ENCODE measurements at regions not wholly inside any gene's neighbourhood (a gene's known extent, or its start where the extent isn't known, plus 50 kb on each side); places are given as distances from the start of the nearest gene placed in this dataset.
"Not testable (repeated sequence)": the region's sequence is repeated elsewhere in the genome, so short reads cannot be mapped to it uniquely, and the experiment has no call there.

DNA sequence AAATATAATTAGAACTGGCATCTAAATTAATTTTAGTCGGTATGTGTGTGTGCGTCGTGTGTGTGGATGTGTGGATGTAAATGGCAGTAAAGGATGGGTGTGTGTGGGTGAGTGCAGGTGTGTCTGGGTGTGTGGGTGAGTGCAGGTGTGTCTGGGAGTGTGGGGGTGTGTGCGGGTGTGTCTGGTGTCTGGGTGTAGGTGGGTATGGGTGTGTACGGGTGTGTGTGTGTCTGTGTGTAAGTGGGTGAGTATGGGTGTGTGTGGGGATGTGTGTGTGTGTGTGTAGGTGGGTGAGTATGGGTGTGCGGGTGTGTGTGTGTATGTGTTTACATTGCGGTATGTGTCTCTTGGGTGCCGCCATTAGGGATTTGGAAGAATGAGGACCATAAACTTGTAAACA lies 55.0 kb downstream of the OR11H1 start:
- H3K27me3 Mint-ChIP-seq (ENCODE audit: low read depth in 3 of 3); intact Hi-C loops (cut with micrococcal nuclease); H2AFZ ChIP-seq (ENCODE audit: insufficient read depth, low read depth, low read length, poor library complexity, severe bottlenecking); H3K9me3 Mint-ChIP-seq; H3K36me3 ChIP-seq (replicated peaks in 1 of 2; ENCODE audit: control insufficient read depth in 1 of 2, insufficient read depth in 2 of 2, low read length in 2 of 2); H3K4me3 ChIP-seq (replicated peaks in 1 of 3; ENCODE audit: low read depth in 2 of 3, low read length in 3 of 3); DNase-seq; H3K9ac ChIP-seq (ENCODE audit: insufficient read depth, low read length, poor library complexity, severe bottlenecking); H4K20me1 ChIP-seq (ENCODE audit: insufficient read depth, low read length); H3K4me3 Mint-ChIP-seq; H3K36me3 Mint-ChIP-seq; H3K4me1 Mint-ChIP-seq; H3K27ac Mint-ChIP-seq; H3K27me3 ChIP-seq (ENCODE audit: control insufficient read depth in 2 of 2, insufficient read depth in 2 of 2, low read length in 2 of 2); H3K9me3 ChIP-seq (replicated peaks in 1 of 2; ENCODE audit: control insufficient read depth in 1 of 2, insufficient read depth in 1 of 2, low read length in 2 of 2); H3K4me2 ChIP-seq (replicated peaks; ENCODE audit: extremely low read depth, low read length, poor library complexity, severe bottlenecking); H3K4me1 ChIP-seq (ENCODE audit: control insufficient read depth in 1 of 2, insufficient read depth in 2 of 2, low read length in 2 of 2); H3K27ac ChIP-seq (ENCODE audit: low read depth in 1 of 2, low read length in 2 of 2); H3K79me2 ChIP-seq (ENCODE audit: insufficient read depth, low read length): not testable (repeated sequence)
- WGBS (ENCODE audit: insufficient coverage) = no CpG with 5 or more reads among the region's 8 CpGs

DNA sequence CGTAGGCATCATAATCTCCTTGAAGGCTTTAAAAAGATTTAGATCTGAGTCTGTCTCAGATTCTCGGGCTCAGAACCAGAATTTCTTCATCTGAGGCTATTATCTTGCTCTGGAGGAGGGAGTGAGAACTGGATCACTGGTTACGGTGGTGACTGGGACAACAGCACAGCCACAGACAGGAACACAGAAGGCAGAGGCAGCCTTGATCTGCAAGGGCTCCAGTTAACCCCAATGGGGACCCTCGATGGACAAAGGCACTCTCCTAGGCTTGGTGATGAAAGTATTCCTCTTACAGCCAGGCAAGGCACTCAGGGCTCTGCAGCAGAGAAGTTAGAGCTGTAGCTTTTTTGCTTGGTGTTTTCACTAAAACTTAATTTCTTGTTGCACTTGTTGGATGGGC lies 74.2 kb downstream of the OR11H1 start:
- WGBS (ENCODE audit: insufficient coverage) = no CpG with 5 or more reads among the region's 4 CpGs
- H3K4me3 ChIP-seq (replicated peaks in 1 of 3; ENCODE audit: low read depth in 2 of 3, low read length in 3 of 3); H3K27me3 ChIP-seq (ENCODE audit: control insufficient read depth in 2 of 2, insufficient read depth in 2 of 2, low read length in 2 of 2); H3K9me3 Mint-ChIP-seq; H3K27ac ChIP-seq (ENCODE audit: low read depth in 1 of 2, low read length in 2 of 2); intact Hi-C loops (cut with micrococcal nuclease); H2AFZ ChIP-seq (ENCODE audit: insufficient read depth, low read depth, low read length, poor library complexity, severe bottlenecking); H3K9me3 ChIP-seq (replicated peaks in 1 of 2; ENCODE audit: control insufficient read depth in 1 of 2, insufficient read depth in 1 of 2, low read length in 2 of 2); H3K4me1 ChIP-seq (ENCODE audit: control insufficient read depth in 1 of 2, insufficient read depth in 2 of 2, low read length in 2 of 2); H3K27ac Mint-ChIP-seq; H3K4me1 Mint-ChIP-seq; H3K4me3 Mint-ChIP-seq; H3K36me3 Mint-ChIP-seq; H3K79me2 ChIP-seq (ENCODE audit: insufficient read depth, low read length); H3K36me3 ChIP-seq (replicated peaks in 1 of 2; ENCODE audit: control insufficient read depth in 1 of 2, insufficient read depth in 2 of 2, low read length in 2 of 2); H4K20me1 ChIP-seq (ENCODE audit: insufficient read depth, low read length); DNase-seq; H3K27me3 Mint-ChIP-seq (ENCODE audit: low read depth in 3 of 3); H3K9ac ChIP-seq (ENCODE audit: insufficient read depth, low read length, poor library complexity, severe bottlenecking); H3K4me2 ChIP-seq (replicated peaks; ENCODE audit: extremely low read depth, low read length, poor library complexity, severe bottlenecking): not testable (repeated sequence)

DNA sequence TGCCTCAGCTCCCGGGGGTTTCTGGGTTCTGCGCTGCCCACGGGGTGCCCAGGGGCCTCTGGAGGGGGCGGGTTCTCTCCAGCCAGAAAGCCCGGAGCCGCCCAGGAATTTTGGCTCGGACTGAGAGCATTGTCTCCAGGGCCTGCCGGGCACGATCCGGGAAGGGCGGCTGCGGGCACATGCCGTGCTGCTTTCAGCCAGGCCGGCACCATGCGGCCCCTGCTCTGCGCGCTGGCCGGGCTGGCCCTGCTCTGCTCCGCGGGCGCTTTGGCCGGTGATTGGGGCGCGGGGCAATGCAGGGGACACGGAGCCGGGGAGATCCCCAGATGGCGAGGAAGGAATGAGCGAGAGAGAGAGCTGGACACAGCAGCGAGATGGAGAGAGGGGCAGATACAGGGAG lies 75.1 kb downstream of the OR11H1 start:
- H3K36me3 Mint-ChIP-seq; H3K27ac Mint-ChIP-seq; H3K9ac ChIP-seq (ENCODE audit: insufficient read depth, low read length, poor library complexity, severe bottlenecking); intact Hi-C loops (cut with micrococcal nuclease); H3K79me2 ChIP-seq (ENCODE audit: insufficient read depth, low read length); H3K4me1 Mint-ChIP-seq; H3K36me3 ChIP-seq (replicated peaks in 1 of 2; ENCODE audit: control insufficient read depth in 1 of 2, insufficient read depth in 2 of 2, low read length in 2 of 2); H2AFZ ChIP-seq (ENCODE audit: insufficient read depth, low read depth, low read length, poor library complexity, severe bottlenecking); H4K20me1 ChIP-seq (ENCODE audit: insufficient read depth, low read length); H3K27ac ChIP-seq (ENCODE audit: low read depth in 1 of 2, low read length in 2 of 2); H3K4me3 ChIP-seq (replicated peaks in 1 of 3; ENCODE audit: low read depth in 2 of 3, low read length in 3 of 3); H3K9me3 Mint-ChIP-seq; DNase-seq; H3K4me1 ChIP-seq (ENCODE audit: control insufficient read depth in 1 of 2, insufficient read depth in 2 of 2, low read length in 2 of 2); H3K27me3 ChIP-seq (ENCODE audit: control insufficient read depth in 2 of 2, insufficient read depth in 2 of 2, low read length in 2 of 2); H3K4me3 Mint-ChIP-seq; H3K9me3 ChIP-seq (replicated peaks in 1 of 2; ENCODE audit: control insufficient read depth in 1 of 2, insufficient read depth in 1 of 2, low read length in 2 of 2); H3K4me2 ChIP-seq (replicated peaks; ENCODE audit: extremely low read depth, low read length, poor library complexity, severe bottlenecking); H3K27me3 Mint-ChIP-seq (ENCODE audit: low read depth in 3 of 3): not testable (repeated sequence)
- WGBS (ENCODE audit: insufficient coverage) = 43% methylated on average over 4 of the region's 29 CpGs

DNA sequence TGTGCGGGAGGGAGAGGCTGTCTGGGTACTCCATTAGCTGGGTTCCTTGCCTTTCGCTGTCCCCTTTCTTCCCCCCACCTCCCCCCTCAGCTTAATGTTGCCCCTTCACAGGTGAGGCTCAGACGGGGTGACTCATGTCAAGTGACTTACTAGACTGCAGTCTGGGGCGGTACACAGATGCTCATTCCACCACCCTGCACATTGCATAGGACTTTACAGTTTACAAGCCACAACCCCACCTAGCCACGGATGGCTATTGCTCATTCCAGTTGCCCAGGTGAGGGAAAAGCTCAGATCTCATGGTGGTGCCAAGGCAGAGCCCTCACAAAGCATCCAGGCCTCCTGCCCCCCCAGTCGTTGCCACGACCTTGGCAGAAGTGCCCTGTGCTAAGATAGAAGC lies 76.2 kb downstream of the OR11H1 start:
- H3K36me3 Mint-ChIP-seq; H3K9me3 Mint-ChIP-seq; H3K4me1 ChIP-seq (ENCODE audit: control insufficient read depth in 1 of 2, insufficient read depth in 2 of 2, low read length in 2 of 2); H3K4me3 ChIP-seq (replicated peaks in 1 of 3; ENCODE audit: low read depth in 2 of 3, low read length in 3 of 3); H3K79me2 ChIP-seq (ENCODE audit: insufficient read depth, low read length); H3K4me2 ChIP-seq (replicated peaks; ENCODE audit: extremely low read depth, low read length, poor library complexity, severe bottlenecking); H3K27ac Mint-ChIP-seq; DNase-seq; intact Hi-C loops (cut with micrococcal nuclease); H4K20me1 ChIP-seq (ENCODE audit: insufficient read depth, low read length); H3K4me1 Mint-ChIP-seq; H3K9me3 ChIP-seq (replicated peaks in 1 of 2; ENCODE audit: control insufficient read depth in 1 of 2, insufficient read depth in 1 of 2, low read length in 2 of 2); H3K4me3 Mint-ChIP-seq; H2AFZ ChIP-seq (ENCODE audit: insufficient read depth, low read depth, low read length, poor library complexity, severe bottlenecking); H3K9ac ChIP-seq (ENCODE audit: insufficient read depth, low read length, poor library complexity, severe bottlenecking); H3K27me3 Mint-ChIP-seq (ENCODE audit: low read depth in 3 of 3); H3K27ac ChIP-seq (ENCODE audit: low read depth in 1 of 2, low read length in 2 of 2); H3K36me3 ChIP-seq (replicated peaks in 1 of 2; ENCODE audit: control insufficient read depth in 1 of 2, insufficient read depth in 2 of 2, low read length in 2 of 2); H3K27me3 ChIP-seq (ENCODE audit: control insufficient read depth in 2 of 2, insufficient read depth in 2 of 2, low read length in 2 of 2): not testable (repeated sequence)
- no CpG with 5 or more reads among the region's 7 CpGs for WGBS (ENCODE audit: insufficient coverage)

DNA sequence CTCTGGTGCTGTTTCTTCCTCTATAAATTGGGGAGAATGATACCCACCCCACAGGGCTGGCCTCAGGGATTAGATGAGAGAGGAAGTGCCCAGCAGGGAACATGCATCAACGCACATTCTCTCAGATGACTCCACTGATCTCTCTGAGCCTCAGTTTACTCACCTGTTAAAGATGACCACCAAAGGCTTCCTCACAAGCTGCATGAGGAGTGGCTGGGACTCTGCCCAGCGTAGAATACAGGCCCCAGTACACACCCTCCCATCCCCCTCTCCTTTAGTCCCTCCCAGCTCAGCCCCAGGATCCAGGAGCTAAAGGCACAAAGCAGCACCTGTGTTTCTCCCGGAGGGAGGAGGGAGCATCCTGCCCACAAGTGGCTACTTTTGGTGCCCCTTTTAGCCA lies 76.7 kb downstream of the OR11H1 start:
- H3K4me3 ChIP-seq (replicated peaks in 1 of 3; ENCODE audit: low read depth in 2 of 3, low read length in 3 of 3); H3K27ac Mint-ChIP-seq; H3K4me1 Mint-ChIP-seq; H2AFZ ChIP-seq (ENCODE audit: insufficient read depth, low read depth, low read length, poor library complexity, severe bottlenecking); H4K20me1 ChIP-seq (ENCODE audit: insufficient read depth, low read length); H3K4me1 ChIP-seq (ENCODE audit: control insufficient read depth in 1 of 2, insufficient read depth in 2 of 2, low read length in 2 of 2); H3K27ac ChIP-seq (ENCODE audit: low read depth in 1 of 2, low read length in 2 of 2); DNase-seq; H3K9me3 ChIP-seq (replicated peaks in 1 of 2; ENCODE audit: control insufficient read depth in 1 of 2, insufficient read depth in 1 of 2, low read length in 2 of 2); H3K4me3 Mint-ChIP-seq; H3K9ac ChIP-seq (ENCODE audit: insufficient read depth, low read length, poor library complexity, severe bottlenecking); H3K9me3 Mint-ChIP-seq; H3K36me3 Mint-ChIP-seq; H3K79me2 ChIP-seq (ENCODE audit: insufficient read depth, low read length); H3K27me3 Mint-ChIP-seq (ENCODE audit: low read depth in 3 of 3); intact Hi-C loops (cut with micrococcal nuclease); H3K27me3 ChIP-seq (ENCODE audit: control insufficient read depth in 2 of 2, insufficient read depth in 2 of 2, low read length in 2 of 2); H3K4me2 ChIP-seq (replicated peaks; ENCODE audit: extremely low read depth, low read length, poor library complexity, severe bottlenecking); H3K36me3 ChIP-seq (replicated peaks in 1 of 2; ENCODE audit: control insufficient read depth in 1 of 2, insufficient read depth in 2 of 2, low read length in 2 of 2): not testable (repeated sequence)
- WGBS (ENCODE audit: insufficient coverage) = no CpG with 5 or more reads among the region's 3 CpGs
